ENCODE measurements at regions not wholly inside any gene's neighbourhood (a gene's known extent, or its start where the extent isn't known, plus 50 kb on each side); places are given as distances from the start of the nearest gene placed in this dataset.

GRCh38 chr9:135218331-135219225, 131.1 kb downstream of the OLFM1 start:
- no peak for TF ChIP-seq TAF1 (IDR thresholded peaks at IDR 0.05; ENCODE audit: borderline replicate concordance, insufficient read depth, low read length)
- no peak for TF ChIP-seq POLR2AphosphoS5 (IDR thresholded peaks at IDR 0.05; ENCODE audit: low read depth, low read length)
- TF ChIP-seq SIN3A (IDR thresholded peaks at IDR 0.05; ENCODE audit: borderline replicate concordance, insufficient read depth, low read length): no peak

GRCh38 chr9:135219676-135220600, 132.5 kb downstream of the OLFM1 start:
- TF ChIP-seq FOXP2 (optimal IDR thresholded peaks at IDR 0.05; ENCODE audit: borderline replicate concordance, extremely low read depth, extremely low read length, insufficient read depth) (no peak), REST (IDR thresholded peaks at IDR 0.05; ENCODE audit: insufficient read depth in 1 of 2, low read depth in 2 of 2, low read length in 2 of 2) (no peak), POLR2AphosphoS5 (IDR thresholded peaks at IDR 0.05; ENCODE audit: low read depth, low read length) (no peak), SIN3A (IDR thresholded peaks at IDR 0.05; ENCODE audit: borderline replicate concordance, insufficient read depth, low read length) (no peak), TAF1 (IDR thresholded peaks at IDR 0.05; ENCODE audit: borderline replicate concordance, insufficient read depth, low read length) (no peak)

GRCh38 chr9:135220601-135221575, 133.4 kb downstream of the OLFM1 start:
- TF ChIP-seq SIN3A (IDR thresholded peaks at IDR 0.05; ENCODE audit: borderline replicate concordance, insufficient read depth, low read length) (no peak), POLR2AphosphoS5 (IDR thresholded peaks at IDR 0.05; ENCODE audit: low read depth, low read length) (no peak), FOXP2 (optimal IDR thresholded peaks at IDR 0.05; ENCODE audit: borderline replicate concordance, extremely low read depth, extremely low read length, insufficient read depth) (no peak), REST (IDR thresholded peaks at IDR 0.05; ENCODE audit: insufficient read depth in 1 of 2, low read depth in 2 of 2, low read length in 2 of 2) (no peak), TAF1 (IDR thresholded peaks at IDR 0.05; ENCODE audit: borderline replicate concordance, insufficient read depth, low read length) (no peak)

GRCh38 chr9:135221576-135221950, 134.1 kb downstream of the OLFM1 start:
- no peak for TF ChIP-seq REST (IDR thresholded peaks at IDR 0.05; ENCODE audit: insufficient read depth in 1 of 2, low read depth in 2 of 2, low read length in 2 of 2)
- TF ChIP-seq TAF1 (IDR thresholded peaks at IDR 0.05; ENCODE audit: borderline replicate concordance, insufficient read depth, low read length): no peak
